HEK293T (cell line): ENCODE measurements at regions not wholly inside any gene's neighbourhood (a gene's known extent, or its start where the extent isn't known, plus 50 kb on each side); places are given as distances from the start of the nearest gene placed in this dataset.

Experiments used
- CTCF ChIA-PET: fragments of 350-600 bp; formaldehyde crosslinking; extraction: SDS; loops from one replicate; lab custom pipeline; 2021; ENCODE audit warnings: antibody characterized with exemption, inconsistent platforms; lab: Yijun Ruan, JAX
- POLR2A ChIA-PET: fragments of 350-600 bp; formaldehyde crosslinking; extraction: SDS; loops from one replicate; lab custom pipeline; 2020; ENCODE audit warnings: antibody characterized with exemption, inconsistent platforms; lab: Yijun Ruan, JAX
- DNase-seq: peaks from one replicate; pipeline ENCODE4 v3.0.0; 2012; ENCODE audit warnings: mixed read lengths; ENCODE audit errors: extremely low spot score
- ARNT ChIP-seq: fragments of 450-650 bp; IDR thresholded peaks from 2 replicates; pipeline ENCODE4 v1.6.1; 2017; ENCODE audit warnings: mild to moderate bottlenecking
- BHLHE40 ChIP-seq: fragments of 450-650 bp; IDR thresholded peaks from 2 replicates; pipeline ENCODE4 v1.6.1; 2016; ENCODE audit warnings: mild to moderate bottlenecking, moderate library complexity, borderline replicate concordance
- CTBP1 ChIP-seq: fragments of 450-650 bp; IDR thresholded peaks from 2 replicates; pipeline ENCODE4 v1.6.1; 2016; ENCODE audit warnings: borderline replicate concordance
- ELF4 ChIP-seq: fragments of 450-650 bp; IDR thresholded peaks from 2 replicates; pipeline ENCODE4 v1.6.1; 2017; ENCODE audit warnings: antibody characterized with exemption
- FOXA1 ChIP-seq: fragments of 450-650 bp; IDR thresholded peaks from 2 replicates; pipeline ENCODE4 v1.6.1; 2016; ENCODE audit warnings: mild to moderate bottlenecking
- FOXK2 ChIP-seq: fragments of 450-650 bp; IDR thresholded peaks from 2 replicates; pipeline ENCODE4 v1.6.1; 2016; ENCODE audit warnings: mild to moderate bottlenecking
- FOXM1 ChIP-seq: fragments of 450-650 bp; IDR thresholded peaks from 2 replicates; pipeline ENCODE4 v1.6.1; 2017; ENCODE audit warnings: mild to moderate bottlenecking, borderline replicate concordance
- HDGF ChIP-seq: fragments of 450-650 bp; IDR thresholded peaks from 2 replicates; pipeline ENCODE4 v1.6.1; 2017; ENCODE audit warnings: antibody characterized with exemption, borderline replicate concordance
- L3MBTL2 ChIP-seq: fragments of 450-650 bp; conservative IDR thresholded peaks from 2 replicates; pipeline ENCODE4 v1.6.1; 2016; ENCODE audit warnings: mild to moderate bottlenecking
- LEF1 ChIP-seq: fragments of 450-650 bp; IDR thresholded peaks from 2 replicates; pipeline ENCODE4 v1.6.1; 2017; ENCODE audit warnings: mild to moderate bottlenecking, borderline replicate concordance
- NFRKB ChIP-seq: fragments of 450-650 bp; IDR thresholded peaks from 2 replicates; pipeline ENCODE4 v1.6.1; 2016; ENCODE audit warnings: mild to moderate bottlenecking, moderate library complexity
- PKNOX1 ChIP-seq: fragments of 450-650 bp; IDR thresholded peaks from 2 replicates; pipeline ENCODE4 v1.6.1; 2016
- SP1 ChIP-seq: fragments of 450-650 bp; IDR thresholded peaks from 2 replicates; pipeline ENCODE4 v1.6.1; 2017
- SUZ12 ChIP-seq: fragments of 450-650 bp; IDR thresholded peaks from 2 replicates; pipeline ENCODE4 v1.6.1; 2016; ENCODE audit warnings: mild to moderate bottlenecking
- TARDBP ChIP-seq: fragments of 450-650 bp; IDR thresholded peaks from 2 replicates; pipeline ENCODE4 v1.6.1; 2016
- ZNF384 ChIP-seq: fragments of 450-650 bp; IDR thresholded peaks from 2 replicates; pipeline ENCODE4 v1.6.1; 2016

GRCh38 chr10:131694168-131694780, 206.5 kb upstream of the PPP2R2D start:
- DNase-seq: no peak
- POLR2A ChIA-PET: no interaction called here
- CTCF ChIA-PET: no interaction called here
- TF ChIP-seq ZNF384 (no peak), FOXK2 (no peak), NFRKB (no peak), CTBP1 (no peak)

DNA sequence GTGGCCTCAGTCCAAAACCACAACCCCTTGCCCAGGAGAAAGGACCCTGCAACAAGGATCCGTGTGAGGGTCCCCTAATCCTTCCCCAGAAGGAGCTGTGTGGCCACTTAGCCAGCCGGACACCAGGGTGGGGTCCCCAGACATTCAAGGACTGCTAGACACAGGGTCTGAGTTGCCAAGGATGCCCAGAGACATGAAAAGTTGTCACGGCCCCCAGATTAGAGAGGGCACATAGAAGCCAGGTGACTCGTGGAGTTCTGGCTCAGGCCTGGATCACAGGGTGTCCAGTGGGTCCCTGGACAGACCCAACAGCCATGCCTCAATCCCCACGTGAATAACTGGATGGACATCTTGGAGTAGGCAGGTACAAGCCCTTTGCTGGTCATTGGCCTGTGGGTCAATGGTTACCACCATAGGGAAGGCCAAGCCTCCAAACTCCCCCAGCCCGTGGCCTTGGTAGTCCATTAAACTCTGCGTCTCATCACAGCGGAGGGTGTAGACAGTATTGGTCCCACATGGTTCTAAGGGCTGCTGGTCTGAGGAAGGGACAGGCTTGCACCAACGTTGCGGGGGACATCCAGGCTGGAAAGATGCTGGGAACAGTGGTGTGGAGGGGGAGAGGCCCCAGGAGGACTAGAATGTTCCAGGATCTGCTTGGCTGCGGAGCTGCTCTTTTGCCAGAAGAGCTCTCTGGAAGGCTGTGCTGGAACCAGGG, 205.9 kb upstream of the PPP2R2D start:
- DNase-seq: no peak
- POLR2A ChIA-PET: no interaction called here
- TF ChIP-seq SP1 (no peak), FOXK2 (no peak), CTBP1 (no peak), LEF1 (no peak), ARNT (no peak), PKNOX1 (no peak), FOXA1 (no peak), HDGF (no peak), FOXM1 (no peak), BHLHE40 (no peak), ZNF384 (no peak), L3MBTL2 (no peak), NFRKB (no peak), ELF4 (no peak), SUZ12 (no peak), TARDBP (no peak)
- CTCF ChIA-PET: no interaction called here

GRCh38 chr10:131695496-131696165, 205.2 kb upstream of the PPP2R2D start:
- ChIA-PET CTCF (no interaction called here), POLR2A (no interaction called here)
- no peak for TF ChIP-seq L3MBTL2
- no peak for TF ChIP-seq CTBP1
- TF ChIP-seq NFRKB: no peak
- no peak for TF ChIP-seq ZNF384
- no peak for DNase-seq

DNA sequence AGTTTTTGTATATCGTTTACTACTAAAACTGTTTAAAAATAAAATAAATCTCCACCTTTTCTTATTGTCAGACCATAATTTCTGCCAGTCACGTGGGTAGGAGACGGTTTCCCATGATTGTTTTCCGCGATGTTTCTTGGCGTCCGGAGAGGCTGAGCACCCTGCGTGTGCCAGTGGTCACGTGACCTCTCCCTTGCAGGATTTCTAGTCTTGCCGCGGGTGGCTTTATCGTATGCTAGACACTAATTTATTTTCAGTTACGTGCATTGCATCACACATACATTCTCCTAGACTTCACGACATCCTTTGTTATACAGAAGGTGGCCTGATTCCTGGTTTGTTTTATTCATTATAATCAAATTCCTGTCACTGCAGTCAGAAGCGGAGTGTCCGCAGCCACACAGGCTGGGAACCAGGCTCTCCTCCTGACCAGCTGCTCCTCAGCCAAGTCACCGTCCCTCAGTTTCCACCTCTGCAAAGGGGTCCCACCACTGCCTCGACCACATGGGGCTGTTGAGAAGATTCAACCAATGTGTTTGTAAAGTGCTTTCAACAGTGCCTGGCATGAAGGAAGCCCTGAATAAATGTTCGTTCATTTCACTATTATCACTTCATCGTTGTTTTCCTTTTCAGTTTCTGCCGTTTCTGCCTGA, 203.2 kb upstream of the PPP2R2D start:
- no peak for DNase-seq
- TF ChIP-seq CTBP1: no peak
- no peak for TF ChIP-seq ARNT
- no peak for TF ChIP-seq ELF4
- no peak for TF ChIP-seq FOXK2
- no peak for TF ChIP-seq FOXA1
- no peak for TF ChIP-seq LEF1
- no peak for TF ChIP-seq ZNF384
- no peak for TF ChIP-seq SP1
- TF ChIP-seq BHLHE40: no peak
- TF ChIP-seq HDGF: no peak
- no peak for TF ChIP-seq L3MBTL2
- no peak for TF ChIP-seq FOXM1
- TF ChIP-seq SUZ12: no peak
- no peak for TF ChIP-seq PKNOX1
- no peak for TF ChIP-seq TARDBP
- no peak for TF ChIP-seq NFRKB
- POLR2A ChIA-PET: no interaction called here

GRCh38 chr10:131698232-131698631, 202.6 kb upstream of the PPP2R2D start:
- CTCF ChIA-PET: no interaction called here
- TF ChIP-seq FOXA1 (no peak), CTBP1 (no peak), NFRKB (no peak), ZNF384 (no peak), SUZ12 (no peak), HDGF (no peak), L3MBTL2 (no peak), BHLHE40 (no peak), FOXM1 (no peak), TARDBP (no peak), LEF1 (no peak), PKNOX1 (no peak), SP1 (no peak), ELF4 (no peak), FOXK2 (no peak), ARNT (no peak)
- no peak for DNase-seq
- POLR2A ChIA-PET: no interaction called here

More for the DNA sequence above, 203.2 kb upstream of the PPP2R2D start:
- CTCF ChIA-PET: no interaction called here
